OCI-LY7 (cell line): ENCODE measurements at regions not wholly inside any gene's neighbourhood (a gene's known extent, or its start where the extent isn't known, plus 50 kb on each side); places are given as distances from the start of the nearest gene placed in this dataset.

Experiments
- CTCF ChIP-seq: fragments of 200-600 bp; sonication (generic); conservative IDR thresholded peaks from 2 replicates; pipeline ENCODE4 v1.5.1; 2014; ENCODE audit warnings: mild to moderate bottlenecking, antibody characterized with exemption, low read length, moderate library complexity, mixed read lengths
- EZH2phosphoT487 ChIP-seq: fragments of 200-600 bp; sonication (generic); IDR thresholded peaks from 2 replicates; pipeline ENCODE4 v1.6.1; 2018; ENCODE audit warnings: low read depth, borderline replicate concordance, mild to moderate bottlenecking, mixed run types, antibody characterized with exemption, low read length, moderate library complexity, mixed read lengths

DNA sequence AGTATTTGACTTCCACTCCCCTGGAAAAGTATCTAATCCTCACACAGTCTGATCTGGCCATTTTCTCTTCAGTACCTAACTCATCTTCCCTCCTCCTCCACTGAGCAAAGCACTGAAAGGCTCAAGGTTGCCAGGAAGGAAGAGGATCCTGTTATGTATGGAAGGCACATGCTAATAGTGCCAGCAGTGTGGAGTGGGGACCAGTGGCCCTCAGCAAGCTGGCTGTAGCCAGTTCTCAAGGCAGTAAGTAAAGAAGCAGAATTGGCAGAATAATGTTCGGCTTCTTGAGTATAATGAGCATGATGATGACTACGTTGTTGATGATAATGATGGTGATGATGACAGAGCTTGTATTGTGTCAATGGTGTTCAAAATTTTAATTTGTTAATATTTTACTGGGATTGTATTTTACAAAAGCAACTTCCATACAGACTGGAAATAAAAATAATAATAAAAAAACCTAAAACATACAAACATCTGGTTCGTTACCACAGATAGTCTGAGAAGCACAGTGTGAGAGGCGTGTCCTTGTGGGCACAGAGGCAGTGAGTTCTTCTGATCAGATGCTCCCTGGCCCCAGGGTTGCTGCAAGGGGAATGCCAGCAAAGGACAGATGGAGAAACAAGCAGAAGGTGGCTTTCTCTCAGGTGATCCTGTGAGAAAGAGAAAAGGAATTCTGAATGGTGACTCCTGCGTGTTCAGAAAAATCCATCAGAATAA is 528.8 kb downstream of the CMPK2 start:
- TF ChIP-seq CTCF (no peak), EZH2phosphoT487 (no peak)
